ENCODE measurements at regions not wholly inside any gene's neighbourhood (a gene's known extent, or its start where the extent isn't known, plus 50 kb on each side); places are given as distances from the start of the nearest gene placed in this dataset.

DNA sequence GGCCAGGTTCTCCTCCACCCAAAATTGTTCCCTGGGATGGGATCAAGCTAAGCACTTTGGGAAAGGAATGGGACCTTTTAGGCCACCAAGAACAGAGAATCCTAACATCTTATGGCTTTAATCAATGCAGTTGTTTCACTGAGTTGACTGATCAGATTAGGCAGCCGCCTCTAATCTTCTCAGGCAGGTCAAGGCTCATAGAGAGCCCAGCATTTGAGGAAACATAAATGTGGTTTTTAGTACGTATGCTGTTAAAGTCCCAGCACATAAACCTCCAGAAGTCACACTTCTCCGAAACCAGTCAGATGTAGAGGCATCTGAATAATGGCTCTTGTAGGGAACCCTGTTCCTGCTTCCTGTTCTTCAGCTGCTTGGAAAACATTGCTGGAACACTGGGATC is 99.5 kb upstream of the RMDN2 start:
- Mint-ChIP-seq H3K27me3 (ENCODE audit: low read depth) (no peaks in the 10 kb centered on the region), H3K4me3 (no peak overlapping the region), H3K27ac (no peak overlapping the region), H3K9me3 (peaks cover 9% of the 10 kb centered on the region), H3K4me1 (ENCODE audit: low read depth) (peaks cover 5% of the 10 kb centered on the region), H3K36me3 (ENCODE audit: low read depth) (no peaks in the 10 kb centered on the region)

DNA sequence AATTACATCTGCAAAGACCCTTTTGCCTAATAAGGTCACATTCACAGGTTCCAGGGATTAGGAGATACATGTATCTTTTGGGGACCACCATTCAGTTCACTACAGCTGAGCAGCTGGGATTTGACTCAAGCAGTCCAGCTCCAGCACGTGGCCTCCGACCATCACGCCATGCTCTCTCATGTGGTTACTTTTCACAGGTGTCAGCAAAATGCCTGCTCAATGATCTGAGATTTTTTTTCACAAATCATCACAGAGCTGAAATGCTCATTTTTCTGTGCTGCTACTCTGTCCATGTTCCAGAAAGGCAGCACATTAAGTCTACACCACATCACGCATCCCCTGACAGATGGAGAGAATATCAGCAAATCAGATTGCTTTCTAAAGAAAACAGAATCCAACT is 98.5 kb upstream of the RMDN2 start:
- Mint-ChIP-seq H3K27me3 (ENCODE audit: low read depth) (no peaks in the 10 kb centered on the region), H3K4me3 (no peak overlapping the region), H3K4me1 (ENCODE audit: low read depth) (peaks cover 5% of the 10 kb centered on the region), H3K27ac (no peak overlapping the region), H3K9me3 (no peaks in the 10 kb centered on the region), H3K36me3 (ENCODE audit: low read depth) (no peaks in the 10 kb centered on the region)

DNA sequence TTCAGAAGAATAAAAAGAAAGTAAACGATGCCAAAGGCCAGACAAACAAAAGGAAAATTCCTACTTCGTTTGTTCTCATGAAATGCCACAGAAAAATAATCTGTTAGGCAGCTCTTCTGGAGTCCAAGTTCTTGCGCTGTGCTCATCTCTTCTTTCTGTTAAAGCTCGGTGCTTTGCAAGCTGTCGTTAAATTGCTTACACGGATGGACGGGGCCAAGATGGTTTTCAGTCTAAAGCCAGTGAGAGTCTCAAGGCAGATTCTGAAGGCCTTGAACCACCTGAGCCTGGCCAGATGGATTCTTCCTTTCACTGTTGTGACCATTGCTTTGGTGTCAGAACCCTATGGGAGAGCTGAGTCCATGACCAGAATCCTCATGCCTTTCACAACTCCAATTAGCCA is 97.6 kb upstream of the RMDN2 start:
- Mint-ChIP-seq H3K27ac (no peak overlapping the region), H3K4me1 (ENCODE audit: low read depth) (peaks cover 5% of the 10 kb centered on the region)

GRCh38 chr2:37827911-37828511 is 97.1 kb upstream of the RMDN2 start:
- no peak overlapping the region for H3K4me3 Mint-ChIP-seq
- H3K27me3 Mint-ChIP-seq (ENCODE audit: low read depth): no peaks in the 10 kb centered on the region
- no peaks in the 10 kb centered on the region for H3K4me1 Mint-ChIP-seq (ENCODE audit: low read depth)
- no peak overlapping the region for H3K27ac Mint-ChIP-seq
- H3K9me3 Mint-ChIP-seq: no peaks in the 10 kb centered on the region
- H3K36me3 Mint-ChIP-seq (ENCODE audit: low read depth): no peaks in the 10 kb centered on the region

More for the DNA sequence above, 97.6 kb upstream of the RMDN2 start:
- Mint-ChIP-seq H3K4me3 (no peak overlapping the region), H3K9me3 (no peaks in the 10 kb centered on the region), H3K27me3 (ENCODE audit: low read depth) (no peaks in the 10 kb centered on the region), H3K36me3 (ENCODE audit: low read depth) (no peaks in the 10 kb centered on the region)

- Mint-ChIP-seq H3K27ac (no peak overlapping the region), H3K27me3 (ENCODE audit: low read depth) (no peaks in the 10 kb centered on the region), H3K36me3 (ENCODE audit: low read depth) (no peaks in the 10 kb centered on the region), H3K4me1 (ENCODE audit: low read depth) (no peaks in the 10 kb centered on the region), H3K4me3 (no peak overlapping the region), H3K9me3 (no peaks in the 10 kb centered on the region)
These were observed 95.9 kb upstream of the RMDN2 start for GRCh38 chr2:37829202-37829601.

DNA sequence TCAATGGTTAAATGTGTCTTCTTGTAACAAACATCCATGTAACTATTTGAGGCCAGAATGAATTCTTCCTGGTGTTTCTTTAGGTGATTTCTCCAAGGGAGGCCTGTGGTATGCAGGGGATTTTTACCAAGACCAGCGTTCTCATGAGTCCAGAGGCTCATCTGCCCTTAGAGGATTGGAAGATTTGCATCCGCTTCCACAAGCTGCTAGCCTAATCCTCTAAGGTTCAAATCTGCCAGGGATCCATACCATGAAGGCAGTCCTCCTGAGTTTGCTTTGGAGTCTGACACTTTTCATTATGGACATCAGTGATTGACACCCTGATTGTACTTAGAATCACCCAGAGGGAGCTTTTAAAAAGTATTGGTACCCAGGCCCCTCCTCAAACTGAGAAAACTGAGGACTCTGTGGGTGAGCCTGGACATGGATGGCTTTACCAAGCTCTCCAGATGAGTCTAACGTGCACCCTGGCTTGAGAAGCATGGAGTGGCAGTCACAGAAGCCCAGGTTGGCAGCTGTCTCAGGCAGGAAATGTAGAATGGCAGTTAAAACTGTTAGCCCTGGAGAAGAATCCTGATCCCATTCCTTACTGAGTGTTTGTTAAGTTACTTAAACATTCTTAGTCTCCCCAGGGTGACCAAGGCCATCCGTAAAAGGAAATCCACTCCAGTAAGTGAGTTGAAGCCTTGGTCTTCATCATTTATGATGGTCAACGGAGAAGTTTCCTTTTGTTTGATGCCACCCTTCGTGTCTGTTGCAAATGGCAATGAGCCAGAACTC is 95.3 kb upstream of the RMDN2 start:
- Mint-ChIP-seq H3K4me3 (no peak overlapping the region), H3K27ac (no peak overlapping the region), H3K27me3 (ENCODE audit: low read depth) (no peaks in the 10 kb centered on the region), H3K9me3 (no peaks in the 10 kb centered on the region), H3K36me3 (ENCODE audit: low read depth) (no peaks in the 10 kb centered on the region), H3K4me1 (ENCODE audit: low read depth) (no peaks in the 10 kb centered on the region)

DNA sequence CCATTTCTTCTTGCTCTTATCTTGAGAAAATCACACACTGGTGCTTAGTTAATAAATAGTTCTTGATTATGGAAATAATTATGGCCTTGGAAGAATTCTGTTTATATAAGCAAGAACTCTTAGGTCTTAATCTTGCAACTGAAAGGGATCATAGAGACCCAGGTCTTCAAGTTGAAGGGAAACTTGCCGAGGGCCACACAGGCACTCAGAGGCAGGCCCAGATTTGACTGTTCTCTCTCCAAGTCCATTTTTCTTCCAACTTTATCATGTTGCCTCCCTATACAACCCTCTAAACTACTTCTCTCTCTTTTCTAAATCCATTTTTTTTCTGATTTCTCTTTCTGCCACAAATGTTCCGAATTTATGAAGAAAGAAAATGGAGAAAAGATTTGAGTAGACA is 94.5 kb upstream of the RMDN2 start:
- no peaks in the 10 kb centered on the region for H3K9me3 Mint-ChIP-seq
- H3K27me3 Mint-ChIP-seq (ENCODE audit: low read depth): no peaks in the 10 kb centered on the region
- no peak overlapping the region for H3K4me3 Mint-ChIP-seq
- no peaks in the 10 kb centered on the region for H3K36me3 Mint-ChIP-seq (ENCODE audit: low read depth)
- no peaks in the 10 kb centered on the region for H3K4me1 Mint-ChIP-seq (ENCODE audit: low read depth)
- no peak overlapping the region for H3K27ac Mint-ChIP-seq

DNA sequence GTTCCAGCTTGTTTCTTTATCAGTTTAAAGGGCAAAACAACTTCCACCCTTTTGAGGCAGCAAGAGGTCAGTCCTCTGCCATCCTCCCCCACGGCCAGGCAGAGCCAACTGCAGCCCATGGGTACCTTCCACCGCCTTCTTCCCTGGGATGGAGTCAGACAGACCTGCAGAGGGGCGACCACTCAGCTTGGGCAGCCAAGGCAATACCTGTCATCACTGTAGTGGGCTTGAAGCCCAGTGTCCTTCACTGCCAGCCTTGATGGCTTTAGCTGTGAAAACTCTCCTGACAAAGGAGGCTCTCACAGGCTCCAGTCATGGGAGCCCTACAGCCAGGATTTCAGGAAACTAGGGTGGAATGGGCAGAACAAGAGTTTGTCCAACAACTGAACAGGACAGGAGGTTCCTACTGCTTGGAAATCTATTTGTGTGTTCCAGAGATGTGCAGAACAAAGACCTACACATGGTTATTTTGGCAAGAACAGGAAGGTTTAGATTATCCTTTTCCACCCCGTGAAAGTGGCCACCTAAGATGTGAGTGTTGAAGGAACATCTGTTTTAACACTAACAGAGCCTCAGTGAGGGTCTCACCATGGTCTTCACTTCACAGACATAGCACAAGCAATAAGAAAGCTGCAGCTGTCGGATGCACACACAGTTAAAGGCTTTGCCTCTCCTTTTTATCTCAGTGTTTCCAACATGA is 93.9 kb upstream of the RMDN2 start:
- no peaks in the 10 kb centered on the region for H3K9me3 Mint-ChIP-seq
- H3K27me3 Mint-ChIP-seq (ENCODE audit: low read depth): no peaks in the 10 kb centered on the region
- no peak overlapping the region for H3K27ac Mint-ChIP-seq
- no peak overlapping the region for H3K4me3 Mint-ChIP-seq
- no peaks in the 10 kb centered on the region for H3K36me3 Mint-ChIP-seq (ENCODE audit: low read depth)
- no peaks in the 10 kb centered on the region for H3K4me1 Mint-ChIP-seq (ENCODE audit: low read depth)

DNA sequence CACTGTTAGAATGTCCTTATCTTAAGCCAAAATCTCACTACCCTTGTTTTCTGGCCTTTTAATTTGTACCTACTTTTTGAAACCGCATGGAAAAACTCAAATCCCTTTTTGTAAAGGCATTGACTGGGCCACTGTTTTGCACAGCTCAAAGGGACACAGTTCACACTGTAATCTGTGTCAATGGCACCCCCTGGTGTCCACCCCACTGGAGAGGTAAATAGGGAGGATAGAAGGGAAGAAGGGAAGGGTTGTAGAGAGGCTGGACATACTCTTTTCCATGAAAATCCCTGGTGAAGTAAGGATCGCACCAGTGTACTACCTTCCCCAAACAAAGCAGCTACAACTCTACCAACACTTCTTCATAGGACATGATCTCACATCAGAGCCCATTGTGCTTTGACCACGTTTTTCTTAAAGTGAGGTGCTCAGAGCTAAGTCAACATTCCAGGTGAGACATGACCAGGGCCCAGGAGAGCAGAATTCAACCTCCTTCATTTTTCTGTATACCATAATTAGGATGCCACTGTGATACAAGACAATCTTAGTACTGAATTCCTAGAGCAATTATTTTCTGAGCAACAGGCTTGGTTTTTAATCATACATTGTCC is 92.4 kb upstream of the RMDN2 start:
- peaks cover 3% of the 10 kb centered on the region for H3K4me1 Mint-ChIP-seq (ENCODE audit: low read depth)
- H3K9me3 Mint-ChIP-seq: no peaks in the 10 kb centered on the region
- no peak overlapping the region for H3K27ac Mint-ChIP-seq
- H3K27me3 Mint-ChIP-seq (ENCODE audit: low read depth): no peaks in the 10 kb centered on the region
- no peak overlapping the region for H3K4me3 Mint-ChIP-seq
- no peaks in the 10 kb centered on the region for H3K36me3 Mint-ChIP-seq (ENCODE audit: low read depth)

- no peak overlapping the region for H3K4me3 Mint-ChIP-seq
- H3K9me3 Mint-ChIP-seq: no peaks in the 10 kb centered on the region
- no peaks in the 10 kb centered on the region for H3K27me3 Mint-ChIP-seq (ENCODE audit: low read depth)
- peaks cover 3% of the 10 kb centered on the region for H3K4me1 Mint-ChIP-seq (ENCODE audit: low read depth)
- no peak overlapping the region for H3K27ac Mint-ChIP-seq
- no peaks in the 10 kb centered on the region for H3K36me3 Mint-ChIP-seq (ENCODE audit: low read depth)
These were observed 91.7 kb upstream of the RMDN2 start for GRCh38 chr2:37833423-37833822.

DNA sequence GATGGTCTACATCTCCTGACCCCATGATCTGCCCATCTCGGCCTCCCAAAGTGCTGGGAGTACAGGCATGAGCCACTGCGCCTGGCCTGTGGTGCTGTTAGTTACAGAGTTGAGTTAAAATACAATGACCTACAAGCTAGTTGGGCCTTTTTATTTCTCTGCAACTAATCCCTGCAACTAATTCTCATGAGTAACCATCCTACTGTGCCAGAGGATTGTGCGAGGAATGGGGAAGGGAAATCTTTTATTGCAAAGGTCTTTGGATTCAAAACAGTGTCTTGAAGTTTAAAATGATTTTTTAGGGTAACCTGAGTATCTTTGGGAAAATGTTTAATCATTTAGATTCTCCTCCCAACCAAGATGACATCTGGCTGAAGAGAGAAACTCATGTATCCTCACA is 88.8 kb upstream of the RMDN2 start:
- Mint-ChIP-seq H3K4me3 (no peak overlapping the region), H3K9me3 (no peaks in the 10 kb centered on the region), H3K4me1 (ENCODE audit: low read depth) (peaks cover 3% of the 10 kb centered on the region), H3K27me3 (ENCODE audit: low read depth) (no peaks in the 10 kb centered on the region), H3K36me3 (ENCODE audit: low read depth) (no peaks in the 10 kb centered on the region), H3K27ac (no peak overlapping the region)

- H3K4me1 Mint-ChIP-seq (ENCODE audit: low read depth): peaks cover 3% of the 10 kb centered on the region
- H3K27me3 Mint-ChIP-seq (ENCODE audit: low read depth): peaks cover 4% of the 10 kb centered on the region
- no peak overlapping the region for H3K27ac Mint-ChIP-seq
- H3K36me3 Mint-ChIP-seq (ENCODE audit: low read depth): no peaks in the 10 kb centered on the region
- no peak overlapping the region for H3K4me3 Mint-ChIP-seq
- no peaks in the 10 kb centered on the region for H3K9me3 Mint-ChIP-seq
These were observed 88.4 kb upstream of the RMDN2 start for GRCh38 chr2:37836711-37837110.

DNA sequence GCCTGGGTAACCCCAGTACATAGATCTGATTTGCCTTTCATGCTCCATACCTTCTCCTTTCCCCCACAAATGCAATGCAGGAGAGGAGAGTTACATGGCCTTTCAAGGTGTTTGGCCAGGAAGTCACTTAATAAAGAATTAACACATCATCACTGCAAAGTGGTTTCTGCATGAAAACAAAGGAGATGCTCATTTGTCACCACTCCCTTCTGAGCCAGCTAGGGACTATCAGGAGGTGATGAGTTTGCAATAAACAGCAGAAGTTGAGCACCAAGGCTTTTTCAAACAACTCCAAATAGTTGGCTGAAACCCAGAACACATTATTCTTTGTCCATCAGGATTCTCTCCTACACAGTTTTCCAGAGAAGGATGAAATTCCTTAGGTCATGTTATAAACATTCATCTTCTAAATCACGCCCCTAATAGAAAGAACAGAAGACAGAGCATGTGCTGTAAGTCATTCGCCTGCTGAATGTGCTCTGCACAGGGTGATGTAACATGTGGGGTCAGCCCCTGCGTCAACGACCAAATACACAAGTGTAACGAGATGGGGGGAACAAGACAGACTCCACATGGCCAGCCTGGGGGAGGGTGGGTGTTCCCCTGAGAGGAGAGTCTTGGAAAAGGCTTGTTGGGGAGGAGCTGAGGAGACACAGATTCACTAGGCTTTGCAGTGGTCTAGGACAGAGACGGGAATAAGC is 87.3 kb upstream of the RMDN2 start:
- Mint-ChIP-seq H3K27ac (no peak overlapping the region), H3K4me3 (no peak overlapping the region), H3K4me1 (ENCODE audit: low read depth) (peaks cover 3% of the 10 kb centered on the region), H3K9me3 (no peaks in the 10 kb centered on the region), H3K36me3 (ENCODE audit: low read depth) (no peaks in the 10 kb centered on the region), H3K27me3 (ENCODE audit: low read depth) (peaks cover 12% of the 10 kb centered on the region)

- Mint-ChIP-seq H3K9me3 (no peaks in the 10 kb centered on the region), H3K36me3 (ENCODE audit: low read depth) (no peaks in the 10 kb centered on the region), H3K4me3 (no peak overlapping the region), H3K4me1 (ENCODE audit: low read depth) (peaks cover 3% of the 10 kb centered on the region), H3K27ac (no peak overlapping the region), H3K27me3 (ENCODE audit: low read depth) (peaks cover 18% of the 10 kb centered on the region)
These were observed 86.4 kb upstream of the RMDN2 start for GRCh38 chr2:37838541-37839167.

Measured in T-helper 1 cell treated with Interleukin-12 subunit alpha and Interleukin-12 subunit beta and Interleukin-4 antibody, amounts not matched to agents 30 μg/mL and 1 μg/mL, for 36 hours (primary cell).